ENCODE measurements at regions not wholly inside any gene's neighbourhood (a gene's known extent, or its start where the extent isn't known, plus 50 kb on each side); places are given as distances from the start of the nearest gene placed in this dataset.

DNA sequence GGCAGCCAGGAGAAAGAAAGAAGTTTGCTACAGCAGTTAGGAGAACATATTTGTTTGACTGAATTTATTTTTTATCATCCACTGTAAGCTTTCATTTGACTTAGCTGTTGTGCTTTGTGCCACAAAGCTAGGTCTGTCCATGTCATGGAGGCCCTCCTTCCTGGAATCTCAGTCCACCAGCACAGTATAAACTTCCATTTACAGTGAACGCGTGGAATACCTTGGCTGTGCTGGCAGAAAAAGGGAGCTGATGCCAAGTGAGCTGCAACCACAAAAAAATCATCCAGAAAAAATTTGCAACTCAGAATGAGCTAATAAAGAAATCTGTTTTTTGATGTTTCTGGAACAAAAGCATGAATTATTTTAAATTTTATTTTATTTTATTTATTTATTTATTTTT lies 72.6 kb downstream of the ATP6V1G3 start:
- TF ChIP-seq, protein P1, sequence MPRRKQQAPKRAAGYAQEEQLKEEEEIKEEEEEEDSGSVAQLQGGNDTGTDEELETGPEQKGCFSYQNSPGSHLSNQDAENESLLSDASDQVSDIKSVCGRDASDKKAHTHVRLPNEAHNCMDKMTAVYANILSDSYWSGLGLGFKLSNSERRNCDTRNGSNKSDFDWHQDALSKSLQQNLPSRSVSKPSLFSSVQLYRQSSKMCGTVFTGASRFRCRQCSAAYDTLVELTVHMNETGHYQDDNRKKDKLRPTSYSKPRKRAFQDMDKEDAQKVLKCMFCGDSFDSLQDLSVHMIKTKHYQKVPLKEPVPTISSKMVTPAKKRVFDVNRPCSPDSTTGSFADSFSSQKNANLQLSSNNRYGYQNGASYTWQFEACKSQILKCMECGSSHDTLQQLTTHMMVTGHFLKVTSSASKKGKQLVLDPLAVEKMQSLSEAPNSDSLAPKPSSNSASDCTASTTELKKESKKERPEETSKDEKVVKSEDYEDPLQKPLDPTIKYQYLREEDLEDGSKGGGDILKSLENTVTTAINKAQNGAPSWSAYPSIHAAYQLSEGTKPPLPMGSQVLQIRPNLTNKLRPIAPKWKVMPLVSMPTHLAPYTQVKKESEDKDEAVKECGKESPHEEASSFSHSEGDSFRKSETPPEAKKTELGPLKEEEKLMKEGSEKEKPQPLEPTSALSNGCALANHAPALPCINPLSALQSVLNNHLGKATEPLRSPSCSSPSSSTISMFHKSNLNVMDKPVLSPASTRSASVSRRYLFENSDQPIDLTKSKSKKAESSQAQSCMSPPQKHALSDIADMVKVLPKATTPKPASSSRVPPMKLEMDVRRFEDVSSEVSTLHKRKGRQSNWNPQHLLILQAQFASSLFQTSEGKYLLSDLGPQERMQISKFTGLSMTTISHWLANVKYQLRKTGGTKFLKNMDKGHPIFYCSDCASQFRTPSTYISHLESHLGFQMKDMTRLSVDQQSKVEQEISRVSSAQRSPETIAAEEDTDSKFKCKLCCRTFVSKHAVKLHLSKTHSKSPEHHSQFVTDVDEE (CRISPR knock-in tag; IDR thresholded peaks at IDR 0.05): no peak
- TF ChIP-seq RARB (CRISPR knock-in tag; IDR thresholded peaks at IDR 0.05) (no peak), ESRRG (CRISPR knock-in tag; IDR thresholded peaks at IDR 0.05) (no peak), PPARA (CRISPR knock-in tag; IDR thresholded peaks at IDR 0.05; ENCODE audit: borderline replicate concordance) (no peak)

All from SK-N-SH treated with all-trans-retinoic acid at 6 μM for 48 hours (cell line).